GM12864 (cell line): ENCODE measurements at regions not wholly inside any gene's neighbourhood (a gene's known extent, or its start where the extent isn't known, plus 50 kb on each side); places are given as distances from the start of the nearest gene placed in this dataset.
"Not testable (repeated sequence)": the region's sequence is repeated elsewhere in the genome, so short reads cannot be mapped to it uniquely, and the experiment has no call there.

ENCODE experiments used
- DNase-seq: peaks from one replicate; pipeline ENCODE4 v3.0.0-alpha.2; 2011; ENCODE audit warnings: low read depth
- H3K4me3 ChIP-seq: 2 replicates; pipeline ENCODE4 v1.5.1; 2011; ENCODE audit warnings: mild to moderate bottlenecking, low read depth, low read length, control low read depth
- CTCF ChIP-seq: IDR thresholded peaks from 2 replicates; pipeline ENCODE4 v1.5.1; 2011; ENCODE audit warnings: low read depth, mild to moderate bottlenecking, moderate library complexity, low read length, control low read depth, inconsistent platforms; ENCODE audit errors: missing control alignments

- no peak overlapping the region for H3K4me3 ChIP-seq
- no peak for DNase-seq
- TF ChIP-seq CTCF: peak; percentile 75
These were observed 233.5 kb upstream of the ATP5MC3 start for GRCh38 chr2:175414882-175415487.

- no peak for DNase-seq
- no peak overlapping the region for H3K4me3 ChIP-seq
- no peak for TF ChIP-seq CTCF
These were observed 232.8 kb upstream of the ATP5MC3 start for GRCh38 chr2:175414191-175414881.

GRCh38 chr2:175410941-175411340, 229.4 kb upstream of the ATP5MC3 start:
- DNase-seq, H3K4me3 ChIP-seq: not testable (repeated sequence)

GRCh38 chr2:175404839-175405238, 223.3 kb upstream of the ATP5MC3 start:
- TF ChIP-seq CTCF: no peak
- no peak for DNase-seq
- H3K4me3 ChIP-seq: no peak overlapping the region

GRCh38 chr2:175403599-175404221, 222.2 kb upstream of the ATP5MC3 start:
- DNase-seq: no peak
- no peak overlapping the region for H3K4me3 ChIP-seq
- no peak for TF ChIP-seq CTCF

- no peak for DNase-seq
- TF ChIP-seq CTCF: no peak
- H3K4me3 ChIP-seq: no peak overlapping the region
These were observed 221.1 kb upstream of the ATP5MC3 start for GRCh38 chr2:175402571-175402970.

GRCh38 chr2:175401956-175402469, 220.5 kb upstream of the ATP5MC3 start:
- no peak for TF ChIP-seq CTCF
- DNase-seq: no peak
- H3K4me3 ChIP-seq: no peak overlapping the region
